ENCODE measurements at regions not wholly inside any gene's neighbourhood (a gene's known extent, or its start where the extent isn't known, plus 50 kb on each side); places are given as distances from the start of the nearest gene placed in this dataset.

GRCh38 chr6:48280035-48280620 lies 169.1 kb upstream of the PTCHD4 start:
- Histone ChIP-seq H3K27me3 (no peaks in the 10 kb centered on the region), H3K4me1 (no peaks in the 10 kb centered on the region), H3K4me3 (no peak overlapping the region), H3K9me3 (no peaks in the 10 kb centered on the region), H3K36me3 (no peaks in the 10 kb centered on the region), H3K27ac (no peak overlapping the region)
- WGBS, 2 donors (ENCODE audit: low coverage in 1 of 2): 91% methylated on average over 1 of the region's 1 CpG; no CpG with 5 or more reads in 1 of the 2 donors
- TF ChIP-seq POLR2A (IDR thresholded peaks at IDR 0.05) (no peak), EP300 (IDR thresholded peaks at IDR 0.05) (no peak), POLR2AphosphoS5 (IDR thresholded peaks at IDR 0.05) (no peak), CTCF (IDR thresholded peaks at IDR 0.05) (no peak)
- ATAC-seq: no peak

GRCh38 chr6:48278261-48278660 lies 167.3 kb upstream of the PTCHD4 start:
- Histone ChIP-seq H3K9me3 (no peaks in the 10 kb centered on the region), H3K36me3 (no peaks in the 10 kb centered on the region), H3K4me1 (no peaks in the 10 kb centered on the region), H3K27me3 (no peaks in the 10 kb centered on the region), H3K27ac (no peak overlapping the region), H3K4me3 (no peak overlapping the region)
- ATAC-seq: no peak
- WGBS, 2 donors (ENCODE audit: low coverage in 1 of 2): 83 to 89% methylated on average over 1 of the region's 1 CpG
- no peak for TF ChIP-seq POLR2A (IDR thresholded peaks at IDR 0.05)
- TF ChIP-seq EP300 (IDR thresholded peaks at IDR 0.05): no peak
- TF ChIP-seq POLR2AphosphoS5 (IDR thresholded peaks at IDR 0.05): no peak
- TF ChIP-seq CTCF (IDR thresholded peaks at IDR 0.05): no peak

DNA sequence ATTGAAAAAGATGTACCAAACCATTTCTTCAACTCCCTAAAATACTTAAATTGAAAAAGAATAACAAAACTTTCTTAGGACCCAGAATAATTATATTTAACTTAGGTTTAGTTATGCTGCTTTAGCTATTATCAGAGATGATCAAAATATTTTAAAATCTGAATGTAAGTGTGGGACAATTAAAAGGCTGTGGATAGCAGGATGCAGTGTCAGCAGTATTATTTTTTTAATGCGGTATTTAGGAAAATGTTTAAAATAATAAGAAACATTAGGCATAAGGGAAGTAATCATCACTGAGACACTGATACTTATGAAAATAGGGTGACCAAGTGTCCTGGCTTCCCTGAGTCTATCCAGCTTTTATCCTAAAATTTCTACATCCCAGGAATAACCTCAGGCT lies 161.5 kb upstream of the PTCHD4 start:
- Histone ChIP-seq H3K36me3 (no peaks in the 10 kb centered on the region), H3K4me1 (no peaks in the 10 kb centered on the region), H3K27ac (no peak overlapping the region), H3K27me3 (no peaks in the 10 kb centered on the region), H3K4me3 (no peak overlapping the region), H3K9me3 (peaks cover 0 to 9% (median 0%) of the 10 kb centered on the region in 3 donors)
- TF ChIP-seq POLR2A (IDR thresholded peaks at IDR 0.05): no peak
- TF ChIP-seq EP300 (IDR thresholded peaks at IDR 0.05): no peak
- TF ChIP-seq POLR2AphosphoS5 (IDR thresholded peaks at IDR 0.05): no peak
- no peak for TF ChIP-seq CTCF (IDR thresholded peaks at IDR 0.05)
- WGBS, 2 donors (ENCODE audit: low coverage in 1 of 2): 100% methylated on average over 1 of the region's 1 CpG
- ATAC-seq: no peak

DNA sequence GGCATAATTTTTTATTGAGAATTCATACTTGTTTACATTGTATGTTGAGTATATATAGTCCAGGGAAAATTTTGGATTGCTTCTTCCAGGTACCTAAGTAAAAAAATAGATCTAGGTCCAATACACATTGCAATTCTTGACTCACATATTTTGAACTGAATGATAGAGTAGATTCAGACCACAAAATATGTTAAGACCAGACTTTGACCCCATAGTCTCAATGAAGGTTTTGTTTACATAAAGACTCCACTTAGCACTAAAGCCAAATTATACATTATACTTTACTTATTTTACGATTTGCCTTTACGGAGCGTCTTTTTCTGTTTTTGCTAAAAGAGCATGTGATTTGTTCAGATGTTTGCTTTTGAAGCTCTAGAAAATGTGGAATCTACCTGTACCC lies 144.1 kb upstream of the PTCHD4 start:
- ATAC-seq: no peak
- Histone ChIP-seq H3K4me3 (no peak overlapping the region), H3K36me3 (no peaks in the 10 kb centered on the region), H3K4me1 (no peaks in the 10 kb centered on the region), H3K27me3 (no peaks in the 10 kb centered on the region), H3K9me3 (no peaks in the 10 kb centered on the region), H3K27ac (no peak overlapping the region)
- 34 to 77% methylated on average over 3 of the region's 3 CpGs for WGBS, 2 donors (ENCODE audit: low coverage in 1 of 2)
- TF ChIP-seq POLR2AphosphoS5 (IDR thresholded peaks at IDR 0.05) (no peak), CTCF (IDR thresholded peaks at IDR 0.05) (no peak)

DNA sequence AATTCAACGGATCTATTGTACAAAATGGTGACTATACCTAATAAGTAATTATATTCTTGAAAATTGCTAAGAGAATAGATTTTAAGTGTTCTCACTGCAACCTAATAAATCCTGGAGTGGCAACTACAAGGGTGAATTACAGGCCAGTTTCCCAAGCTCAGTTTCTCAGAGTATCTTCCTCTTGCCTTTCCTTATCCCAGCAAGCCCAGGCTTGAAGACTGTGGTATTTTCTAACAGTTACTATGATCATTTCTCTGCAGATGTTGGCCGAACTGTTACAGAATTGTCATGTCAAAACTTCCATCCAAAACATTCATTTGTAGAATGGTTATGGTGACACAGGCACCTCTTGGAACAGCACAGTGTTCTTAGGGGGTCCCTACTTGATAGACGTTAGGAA lies 138.1 kb upstream of the PTCHD4 start:
- no peak for ATAC-seq
- H3K36me3 ChIP-seq: no peaks in the 10 kb centered on the region
- 54 to 84% methylated on average over 3 of the region's 3 CpGs for WGBS, 2 donors (ENCODE audit: low coverage in 1 of 2)
- H3K27me3 ChIP-seq: no peaks in the 10 kb centered on the region
- H3K9me3 ChIP-seq: no peaks in the 10 kb centered on the region
- H3K4me3 ChIP-seq: no peak overlapping the region
- no peak for TF ChIP-seq POLR2AphosphoS5 (IDR thresholded peaks at IDR 0.05)
- TF ChIP-seq CTCF (IDR thresholded peaks at IDR 0.05): no peak
- TF ChIP-seq POLR2A (IDR thresholded peaks at IDR 0.05): no peak
- no peak for TF ChIP-seq EP300 (IDR thresholded peaks at IDR 0.05)
- no peaks in the 10 kb centered on the region for H3K4me1 ChIP-seq
- H3K27ac ChIP-seq: no peak overlapping the region

All from gastroesophageal sphincter (tissue), 4 donors.